ENCODE measurements at regions not wholly inside any gene's neighbourhood (a gene's known extent, or its start where the extent isn't known, plus 50 kb on each side); places are given as distances from the start of the nearest gene placed in this dataset.

GRCh38 chr11:15714641-15715399, 600.1 kb downstream of the INSC start:
- no peak for DNase-seq (ENCODE audit: low spot score in 2 of 2, unreplicated experiment in 2 of 2)
- Mint-ChIP-seq H3K9me3 (no peaks in the 10 kb centered on the region), H3K4me1 (peaks cover 4% of the 10 kb centered on the region), H3K27ac (no peak overlapping the region), H3K4me3 (no peak overlapping the region), H3K36me3 (no peaks in the 10 kb centered on the region), H3K27me3 (ENCODE audit: low read depth) (peaks cover 23% of the 10 kb centered on the region)
- TF ChIP-seq CTCF (IDR thresholded peaks at IDR 0.05; ENCODE audit: unreplicated experiment): no peak

- Mint-ChIP-seq H3K9me3 (peaks cover under 1% of the 10 kb centered on the region), H3K4me3 (no peak overlapping the region), H3K27me3 (ENCODE audit: low read depth) (peaks cover 31% of the 10 kb centered on the region), H3K27ac (no peak overlapping the region), H3K36me3 (no peaks in the 10 kb centered on the region), H3K4me1 (no peaks in the 10 kb centered on the region)
- TF ChIP-seq CTCF (IDR thresholded peaks at IDR 0.05; ENCODE audit: unreplicated experiment): no peak
- DNase-seq (ENCODE audit: low spot score in 2 of 2, unreplicated experiment in 2 of 2): no peak
Measured at GRCh38 chr11:15716550-15716949, 601.8 kb downstream of the INSC start.

- H3K4me3 Mint-ChIP-seq: no peak overlapping the region
- no peak for TF ChIP-seq CTCF (IDR thresholded peaks at IDR 0.05; ENCODE audit: unreplicated experiment)
- no peaks in the 10 kb centered on the region for H3K36me3 Mint-ChIP-seq
- H3K4me1 Mint-ChIP-seq: no peaks in the 10 kb centered on the region
- DNase-seq (ENCODE audit: low spot score in 2 of 2, unreplicated experiment in 2 of 2): no peak
- H3K9me3 Mint-ChIP-seq: peaks cover 13% of the 10 kb centered on the region
- peaks cover 32% of the 10 kb centered on the region for H3K27me3 Mint-ChIP-seq (ENCODE audit: low read depth)
- no peak overlapping the region for H3K27ac Mint-ChIP-seq
Measured at GRCh38 chr11:15720460-15720859, 605.7 kb downstream of the INSC start.

GRCh38 chr11:15723966-15724365, 609.2 kb downstream of the INSC start:
- Mint-ChIP-seq H3K4me1 (no peaks in the 10 kb centered on the region), H3K27ac (no peak overlapping the region), H3K9me3 (peaks cover 13% of the 10 kb centered on the region), H3K4me3 (no peak overlapping the region), H3K27me3 (ENCODE audit: low read depth) (peaks cover 22% of the 10 kb centered on the region), H3K36me3 (no peaks in the 10 kb centered on the region)
- DNase-seq (ENCODE audit: low spot score in 2 of 2, unreplicated experiment in 2 of 2): no peak
- no peak for TF ChIP-seq CTCF (IDR thresholded peaks at IDR 0.05; ENCODE audit: unreplicated experiment)

GRCh38 chr11:15724601-15725000, 609.9 kb downstream of the INSC start:
- peaks cover 13% of the 10 kb centered on the region for H3K9me3 Mint-ChIP-seq
- no peak overlapping the region for H3K27ac Mint-ChIP-seq
- H3K36me3 Mint-ChIP-seq: no peaks in the 10 kb centered on the region
- H3K27me3 Mint-ChIP-seq (ENCODE audit: low read depth): peaks cover 17% of the 10 kb centered on the region
- no peak overlapping the region for H3K4me3 Mint-ChIP-seq
- no peak for TF ChIP-seq CTCF (IDR thresholded peaks at IDR 0.05; ENCODE audit: unreplicated experiment)
- no peaks in the 10 kb centered on the region for H3K4me1 Mint-ChIP-seq
- DNase-seq (ENCODE audit: low spot score in 2 of 2, unreplicated experiment in 2 of 2): no peak
